ENCODE measurements at regions not wholly inside any gene's neighbourhood (a gene's known extent, or its start where the extent isn't known, plus 50 kb on each side); places are given as distances from the start of the nearest gene placed in this dataset.

GRCh38 chr10:108049668-108050067 is 885.2 kb upstream of the SORCS1 start:
- Mint-ChIP-seq H3K27me3 (no peaks in the 10 kb centered on the region), H3K4me1 (no peaks in the 10 kb centered on the region), H3K9me3 (ENCODE audit: insufficient read depth) (no peaks in the 10 kb centered on the region), H3K27ac (no peak overlapping the region), H3K4me3 (no peak overlapping the region)
- intact Hi-C loops (cut with micrococcal nuclease) = no loop called here
- peaks cover 0 to 8% (median 0%) of the 10 kb centered on the region in 3 donors for H3K9me3 ChIP-seq (ENCODE audit: control extremely low read depth in 1 of 3, control insufficient read depth in 2 of 3, insufficient read depth in 1 of 3, low read length in 2 of 3)
- no peaks in the 10 kb centered on the region for H3K4me1 ChIP-seq (ENCODE audit: control insufficient read depth in 2 of 2, insufficient read depth in 2 of 2, low read length in 2 of 2)
- CTCF ChIA-PET = no interaction called here
- no peaks in the 10 kb centered on the region for H3K79me2 ChIP-seq (ENCODE audit: control insufficient read depth, insufficient read depth, low read length)
- no peaks in the 10 kb centered on the region for H3K27me3 ChIP-seq (replicated peaks in 1 of 4; ENCODE audit: control extremely low read depth in 1 of 4, control insufficient read depth in 3 of 4, insufficient read depth in 4 of 4, low read length in 3 of 4)
- H3K36me3 ChIP-seq (replicated peaks in 1 of 2; ENCODE audit: control extremely low read depth in 1 of 2, control insufficient read depth in 1 of 2, extremely low read depth in 1 of 2, insufficient read depth in 2 of 2, low read length in 1 of 2) = no peaks in the 10 kb centered on the region
- no peak overlapping the region for H3K4me3 ChIP-seq (ENCODE audit: control extremely low read depth in 1 of 5, extremely low read depth in 1 of 5, insufficient read depth in 1 of 5, low read depth in 2 of 5, low read length in 4 of 5)
- H4K20me1 ChIP-seq (ENCODE audit: control insufficient read depth, insufficient read depth, low read length, poor library complexity, severe bottlenecking) = no peaks in the 10 kb centered on the region
- H2AFZ ChIP-seq (ENCODE audit: insufficient read depth, low read depth, low read length, poor library complexity, severe bottlenecking) = no peak overlapping the region
- H3K9ac ChIP-seq (ENCODE audit: low read length) = no peak overlapping the region
- POLR2A ChIA-PET = no interaction called here
- ATAC-seq (ENCODE audit: low read depth) (no peak), DNase-seq (no peak)
- no CpG with 5 or more reads among the region's 1 CpG for WGBS (ENCODE audit: insufficient coverage)
- H3K27ac ChIP-seq (ENCODE audit: low read length in 2 of 2) = no peak overlapping the region
- H3K4me2 ChIP-seq (replicated peaks; ENCODE audit: low read depth, low read length, poor library complexity, severe bottlenecking) = no peak overlapping the region
- TF ChIP-seq EZH2 (IDR thresholded peaks at IDR 0.05; ENCODE audit: borderline replicate concordance, insufficient read depth, low read depth, low read length, poor library complexity, severe bottlenecking) = no peak
- TF ChIP-seq CTCF (IDR thresholded peaks at IDR 0.05) = no peak

- no peaks in the 10 kb centered on the region for H4K20me1 ChIP-seq (ENCODE audit: control insufficient read depth, insufficient read depth, low read length, poor library complexity, severe bottlenecking)
- Mint-ChIP-seq H3K4me1 (no peaks in the 10 kb centered on the region), H3K27me3 (no peaks in the 10 kb centered on the region), H3K9me3 (ENCODE audit: insufficient read depth) (no peaks in the 10 kb centered on the region), H3K27ac (no peak overlapping the region), H3K4me3 (no peak overlapping the region)
- POLR2A ChIA-PET = no interaction called here
- no peak for ATAC-seq (ENCODE audit: low read depth)
- no peak for DNase-seq
- H3K79me2 ChIP-seq (ENCODE audit: control insufficient read depth, insufficient read depth, low read length) = no peaks in the 10 kb centered on the region
- H3K9me3 ChIP-seq (ENCODE audit: control extremely low read depth in 1 of 3, control insufficient read depth in 2 of 3, insufficient read depth in 1 of 3, low read length in 2 of 3) = peaks cover 0 to 7% (median 0%) of the 10 kb centered on the region in 3 donors
- CTCF ChIA-PET = no interaction called here
- 89% methylated on average over 2 of the region's 2 CpGs for WGBS (ENCODE audit: insufficient coverage)
- no peak overlapping the region for H3K4me3 ChIP-seq (ENCODE audit: control extremely low read depth in 1 of 5, extremely low read depth in 1 of 5, insufficient read depth in 1 of 5, low read depth in 2 of 5, low read length in 4 of 5)
- H2AFZ ChIP-seq (ENCODE audit: insufficient read depth, low read depth, low read length, poor library complexity, severe bottlenecking) = no peak overlapping the region
- intact Hi-C loops (cut with micrococcal nuclease) = no loop called here
- H3K27ac ChIP-seq (ENCODE audit: low read length in 2 of 2) = no peak overlapping the region
- H3K4me2 ChIP-seq (replicated peaks; ENCODE audit: low read depth, low read length, poor library complexity, severe bottlenecking) = no peak overlapping the region
- H3K4me1 ChIP-seq (ENCODE audit: control insufficient read depth in 2 of 2, insufficient read depth in 2 of 2, low read length in 2 of 2) = no peaks in the 10 kb centered on the region
- TF ChIP-seq EZH2 (IDR thresholded peaks at IDR 0.05; ENCODE audit: borderline replicate concordance, insufficient read depth, low read depth, low read length, poor library complexity, severe bottlenecking) = no peak
- no peak for TF ChIP-seq CTCF (IDR thresholded peaks at IDR 0.05)
- no peaks in the 10 kb centered on the region for H3K27me3 ChIP-seq (replicated peaks in 1 of 4; ENCODE audit: control extremely low read depth in 1 of 4, control insufficient read depth in 3 of 4, insufficient read depth in 4 of 4, low read length in 3 of 4)
- H3K36me3 ChIP-seq (replicated peaks in 1 of 2; ENCODE audit: control extremely low read depth in 1 of 2, control insufficient read depth in 1 of 2, extremely low read depth in 1 of 2, insufficient read depth in 2 of 2, low read length in 1 of 2) = no peaks in the 10 kb centered on the region
- no peak overlapping the region for H3K9ac ChIP-seq (ENCODE audit: low read length)
These were observed 884.4 kb upstream of the SORCS1 start for GRCh38 chr10:108048898-108049297.

Measured in B cell (primary cell).